ENCODE measurements at regions not wholly inside any gene's neighbourhood (a gene's known extent, or its start where the extent isn't known, plus 50 kb on each side); places are given as distances from the start of the nearest gene placed in this dataset.

DNA sequence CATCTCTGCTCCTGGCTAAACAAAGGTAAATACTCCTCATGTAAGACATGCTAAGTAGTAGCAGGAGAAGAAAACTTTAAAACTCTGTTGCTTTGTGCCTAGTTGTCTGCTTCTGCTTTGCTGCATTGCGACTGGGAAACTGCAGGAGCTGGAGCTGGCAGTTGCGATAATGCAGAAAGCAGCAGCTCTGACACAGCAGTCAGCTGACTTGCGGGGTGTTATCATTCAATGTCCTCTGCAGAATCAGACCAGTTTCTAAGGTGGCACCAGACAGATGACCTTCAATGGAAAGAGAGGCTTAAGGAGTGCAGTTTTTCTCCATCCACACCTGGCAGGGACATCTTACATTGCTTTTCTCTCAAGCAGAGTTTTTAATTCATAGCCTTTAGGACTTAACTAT lies 69.9 kb upstream of the SOX4 start:
- DNase-seq, result no peak

- DNase-seq, result no peak
Observed at GRCh38 chr6:21524201-21524600, 69.3 kb upstream of the SOX4 start.

DNA sequence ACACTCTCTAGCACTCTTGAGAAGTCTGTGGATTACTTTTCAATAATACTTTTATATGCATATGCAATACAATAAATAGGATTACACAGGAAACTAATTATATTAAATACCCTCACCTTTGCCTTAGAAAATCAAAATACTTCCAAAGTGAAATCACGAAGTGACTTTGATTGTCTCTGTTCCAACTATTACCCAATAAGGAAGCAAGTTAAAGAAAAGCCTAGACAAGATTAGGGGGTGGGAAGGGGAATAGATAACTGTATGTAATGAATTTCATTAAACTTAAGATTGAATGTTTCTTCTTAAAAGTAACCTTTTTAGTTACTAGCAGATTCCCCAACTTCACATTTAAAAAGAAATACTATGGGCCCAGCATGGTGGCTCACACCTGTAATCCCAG lies 66.6 kb upstream of the SOX4 start:
- DNase-seq, result no peak

GRCh38 chr6:21527731-21528130 lies 65.8 kb upstream of the SOX4 start:
- no peak for DNase-seq

- no peak for DNase-seq
Observed at GRCh38 chr6:21529431-21529830, 64.1 kb upstream of the SOX4 start.

DNA sequence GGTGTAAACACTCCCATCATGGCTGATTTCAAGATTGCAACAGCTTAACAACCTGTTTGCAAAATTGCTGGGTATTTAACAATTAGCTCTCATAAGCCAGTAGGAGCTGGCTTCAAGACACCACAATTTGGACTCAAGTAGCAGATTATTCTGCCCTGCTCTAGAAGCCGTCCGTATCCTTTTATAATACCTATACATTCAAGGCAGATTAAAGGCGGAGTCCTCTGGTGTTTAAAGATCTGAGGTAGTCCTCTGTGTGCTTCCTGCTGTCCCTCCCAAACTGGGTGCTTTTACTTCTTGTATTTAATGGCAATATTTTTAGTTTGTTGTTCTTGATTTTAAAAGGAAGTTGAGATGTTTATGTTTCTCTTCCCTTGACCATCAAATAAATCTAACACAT lies 62.2 kb upstream of the SOX4 start:
- no peak for DNase-seq

GRCh38 chr6:21533678-21534077 lies 59.9 kb upstream of the SOX4 start:
- DNase-seq, result no peak

DNA sequence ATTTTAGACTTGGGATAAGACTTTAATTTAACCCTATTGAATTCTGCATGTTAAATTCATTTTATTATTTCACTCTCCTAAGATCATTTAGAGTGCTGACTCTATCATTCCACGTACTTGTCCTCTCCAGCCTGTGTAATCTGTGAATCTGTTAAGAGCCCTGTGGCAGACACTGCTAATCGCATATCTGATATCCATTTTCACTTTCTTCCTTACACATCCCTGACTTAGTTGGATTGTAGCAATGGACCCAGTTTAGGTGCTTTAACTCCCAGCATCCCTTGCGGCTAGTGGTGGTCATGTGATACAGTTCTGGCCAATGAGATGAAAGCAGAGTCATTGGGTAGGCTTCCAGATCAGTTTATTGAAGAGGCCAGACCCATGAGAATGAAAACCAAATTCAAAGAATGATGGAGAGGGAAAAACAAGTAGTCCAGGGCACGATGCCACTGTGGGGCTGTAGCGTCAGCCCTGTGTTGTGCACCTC lies 57.2 kb upstream of the SOX4 start:
- no peak for DNase-seq

- DNase-seq, result peak; percentile 18
Observed at GRCh38 chr6:21537637-21538036, 55.9 kb upstream of the SOX4 start.

- no peak for DNase-seq
Observed at GRCh38 chr6:21538186-21538798, 55.3 kb upstream of the SOX4 start.

DNA sequence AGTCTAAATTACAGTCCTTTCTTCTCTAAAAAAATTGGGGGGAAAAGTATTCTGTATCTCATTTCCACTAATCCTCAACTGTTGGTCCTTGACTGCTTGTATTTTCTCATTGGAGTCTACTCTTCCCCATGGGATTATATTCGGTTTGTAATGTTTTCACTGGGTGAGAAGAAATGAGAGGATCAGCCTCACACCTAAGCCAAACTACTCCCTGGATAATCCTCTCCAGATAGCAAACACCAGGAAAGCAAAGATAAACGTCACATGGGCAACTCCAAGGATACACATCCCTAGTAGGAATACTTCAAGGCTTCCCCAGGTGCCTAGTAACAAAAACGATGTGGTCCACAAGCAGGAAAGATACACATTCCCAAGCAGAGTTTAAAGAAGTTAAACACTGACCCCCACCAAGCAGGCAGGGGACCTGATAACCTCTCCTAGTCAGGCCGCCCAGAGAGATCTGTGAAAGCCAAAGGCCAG lies 53.9 kb upstream of the SOX4 start:
- DNase-seq, result no peak
